CD14-positive monocyte (primary cell): ENCODE measurements at regions not wholly inside any gene's neighbourhood (a gene's known extent, or its start where the extent isn't known, plus 50 kb on each side); places are given as distances from the start of the nearest gene placed in this dataset.

ENCODE experiments used
- DNase-seq, 3 donors: peaks; one replicate each; pipeline ENCODE4 v3.0.0-alpha.2; 2011 to 2022
- H2AFZ ChIP-seq: 2 replicates; pipeline ENCODE4 v1.6.0; 2012; ENCODE audit warnings: mild to moderate bottlenecking, low read depth, low read length, inconsistent platforms; ENCODE audit not compliant: insufficient read depth, poor library complexity, severe bottlenecking
- H3K27ac ChIP-seq, 2 donors: 1 replicate in 1 of 2; 2 replicates in 1 of 2; pipeline ENCODE4 v1.5.1; 2012 to 2013; ENCODE audit warnings: low read length in 2 of 2, control low read depth in 1 of 2, inconsistent platforms in 1 of 2, low read depth in 1 of 2, mild to moderate bottlenecking in 1 of 2
- H3K27me3 ChIP-seq, 2 donors: one replicate each; pipeline versions ENCODE4 v1.6.0 to v1.6.1; 2011 to 2013; ENCODE audit warnings: low read length in 2 of 2; ENCODE audit not compliant: control insufficient read depth in 2 of 2, insufficient read depth in 2 of 2
- H3K36me3 ChIP-seq, 2 donors: replicated peaks in 1 of 2; 1 replicate in 1 of 2; 2 replicates in 1 of 2; pipeline versions ENCODE4 v1.5.1 to v1.6.1; 2012 to 2013; ENCODE audit warnings: low read length in 2 of 2, control low read depth in 1 of 2, inconsistent platforms in 1 of 2, mild to moderate bottlenecking in 1 of 2; ENCODE audit not compliant: insufficient read depth in 2 of 2, control insufficient read depth in 1 of 2
- H3K4me1 ChIP-seq, 2 donors: 1 replicate in 1 of 2; 2 replicates in 1 of 2; pipeline versions ENCODE4 v1.5.1 to v1.6.1; 2012 to 2013; ENCODE audit warnings: low read length in 2 of 2, control low read depth in 1 of 2, inconsistent platforms in 1 of 2, mild to moderate bottlenecking in 1 of 2, moderate library complexity in 1 of 2; ENCODE audit not compliant: insufficient read depth in 2 of 2, control insufficient read depth in 1 of 2
- H3K4me2 ChIP-seq: replicated peaks from 2 replicates; pipeline ENCODE3; 2012; ENCODE audit warnings: low read length, moderate library complexity, mild to moderate bottlenecking; ENCODE audit not compliant: poor library complexity, severe bottlenecking; ENCODE audit errors: extremely low read depth
- H3K4me3 ChIP-seq, 3 experiments: fragments of 200-600 bp in 1 of 3; sonication (generic) in 1 of 3; replicated peaks in 1 of 3; 1 replicate in 2 of 3; 2 replicates in 1 of 3; pipeline ENCODE4 v1.5.1; 2011 to 2013; ENCODE audit warnings: low read length in 3 of 3, mild to moderate bottlenecking in 3 of 3, control low read depth in 2 of 3, low read depth in 2 of 3, inconsistent platforms in 1 of 3, moderate library complexity in 1 of 3
- H3K79me2 ChIP-seq: 2 replicates; pipeline ENCODE4 v1.6.0; 2012; ENCODE audit warnings: mild to moderate bottlenecking, control low read depth, inconsistent platforms, low read length, moderate library complexity; ENCODE audit not compliant: insufficient read depth
- H3K9ac ChIP-seq: 2 replicates; pipeline ENCODE4 v1.6.0; 2017; ENCODE audit warnings: low read length, mild to moderate bottlenecking; ENCODE audit not compliant: insufficient read depth, poor library complexity, severe bottlenecking
- H3K9me3 ChIP-seq, 2 donors: replicated peaks in 1 of 2; 1 replicate in 1 of 2; 2 replicates in 1 of 2; pipeline versions ENCODE4 v1.5.1 to v1.6.1; 2012 to 2013; ENCODE audit warnings: low read length in 2 of 2, control low read depth in 1 of 2; ENCODE audit not compliant: control insufficient read depth in 1 of 2, insufficient read depth in 1 of 2
- H4K20me1 ChIP-seq: 2 replicates; pipeline ENCODE4 v1.6.0; 2012; ENCODE audit warnings: mild to moderate bottlenecking, low read length, control low read depth, moderate library complexity; ENCODE audit not compliant: insufficient read depth
- H3K27ac Mint-ChIP-seq, 7 donors: one replicate each; pipeline ENCODE4 v1.8.0; 2020; ENCODE audit warnings: mild to moderate bottlenecking in 7 of 7, mixed read lengths in 7 of 7, moderate library complexity in 6 of 7, inconsistent platforms in 2 of 7
- H3K27me3 Mint-ChIP-seq, 3 donors: one replicate each; pipeline ENCODE4 v1.8.0; 2021 to 2022; ENCODE audit warnings: low read depth in 3 of 3, mild to moderate bottlenecking in 3 of 3, mixed read lengths in 3 of 3, moderate library complexity in 3 of 3, inconsistent platforms in 1 of 3
- H3K36me3 Mint-ChIP-seq, 2 donors: one replicate each; pipeline ENCODE4 v1.8.0; 2020; ENCODE audit warnings: mixed read lengths in 2 of 2, inconsistent platforms in 1 of 2, mild to moderate bottlenecking in 1 of 2
- H3K4me1 Mint-ChIP-seq: one replicate; pipeline ENCODE4 v1.8.0; 2020; ENCODE audit warnings: mild to moderate bottlenecking, mixed read lengths
- H3K4me3 Mint-ChIP-seq, 2 donors: one replicate each; pipeline ENCODE4 v1.8.0; 2020; ENCODE audit warnings: mild to moderate bottlenecking in 2 of 2, mixed read lengths in 2 of 2, moderate library complexity in 1 of 2
- H3K9me3 Mint-ChIP-seq, 7 donors: one replicate each; pipeline ENCODE4 v1.8.0; 2020 to 2022; ENCODE audit warnings: mixed read lengths in 7 of 7, mild to moderate bottlenecking in 6 of 7, moderate library complexity in 6 of 7, inconsistent platforms in 2 of 7
- CTCF ChIP-seq: fragments of 200-600 bp; IDR thresholded peaks from one replicate; pipeline ENCODE4 v1.8.0; 2022; ENCODE audit warnings: antibody characterized with exemption, mild to moderate bottlenecking
- WGBS: methylation state at CpG from one replicate; pipeline ENCODE4 v1.1.5; 2013; ENCODE audit warnings: missing lambda C conversion rate; ENCODE audit not compliant: insufficient coverage; 5-methylcytosine and 5-hydroxymethylcytosine counted together
- intact Hi-C, 2 donors: fragments of 100-400 bp; cut with micrococcal nuclease; formaldehyde crosslinking; loops; one replicate each; pipeline versions ENCODE4 v1.15.0 to v1.15.1; 2023

GRCh38 chr2:5986801-5987787 lies 294.9 kb downstream of the SOX11 start:
- Histone ChIP-seq H4K20me1 (no peaks in the 10 kb centered on the region), H3K27ac (no peak overlapping the region), H3K4me3 (no peak overlapping the region), H3K9ac (no peak overlapping the region), H2AFZ (no peak overlapping the region), H3K27me3 (no peaks in the 10 kb centered on the region), H3K4me1 (no peaks in the 10 kb centered on the region), H3K4me2 (no peak overlapping the region), H3K36me3 (no peaks in the 10 kb centered on the region), H3K79me2 (no peaks in the 10 kb centered on the region), H3K9me3 (peaks cover 0 to 5% of the 10 kb centered on the region in 2 donors)
- no peak for TF ChIP-seq CTCF
- 84% methylated on average over 4 of the region's 12 CpGs for WGBS
- intact Hi-C loops: no loop called here
- no peaks in the 10 kb centered on the region for H3K36me3 Mint-ChIP-seq
- H3K9me3 Mint-ChIP-seq: peaks cover 0 to 5% (median 2%) of the 10 kb centered on the region in 7 donors
- no peak for DNase-seq
- no peaks in the 10 kb centered on the region for H3K4me1 Mint-ChIP-seq
- no peak overlapping the region for H3K4me3 Mint-ChIP-seq
- no peak overlapping the region for H3K27ac Mint-ChIP-seq
- no peaks in the 10 kb centered on the region for H3K27me3 Mint-ChIP-seq

- H3K27ac Mint-ChIP-seq: no peak overlapping the region
- H3K4me1 ChIP-seq: no peaks in the 10 kb centered on the region
- no peaks in the 10 kb centered on the region for H3K36me3 Mint-ChIP-seq
- no peak for TF ChIP-seq CTCF
- no peaks in the 10 kb centered on the region for H3K27me3 Mint-ChIP-seq
- H3K4me2 ChIP-seq: no peak overlapping the region
- no peaks in the 10 kb centered on the region for H3K4me1 Mint-ChIP-seq
- H3K27me3 ChIP-seq: no peaks in the 10 kb centered on the region
- no peak overlapping the region for H3K4me3 Mint-ChIP-seq
- intact Hi-C loops: no loop called here
- DNase-seq: no peak
- WGBS: 100% methylated on average over 1 of the region's 3 CpGs
- H4K20me1 ChIP-seq: no peaks in the 10 kb centered on the region
- no peak overlapping the region for H3K4me3 ChIP-seq
- H3K79me2 ChIP-seq: no peaks in the 10 kb centered on the region
- no peaks in the 10 kb centered on the region for H3K36me3 ChIP-seq
- H2AFZ ChIP-seq: no peak overlapping the region
- peaks cover 0 to 5% of the 10 kb centered on the region in 2 donors for H3K9me3 ChIP-seq
- H3K9ac ChIP-seq: no peak overlapping the region
- H3K9me3 Mint-ChIP-seq: peaks cover 0 to 6% (median 2%) of the 10 kb centered on the region in 7 donors
- no peak overlapping the region for H3K27ac ChIP-seq
These were observed 295.9 kb downstream of the SOX11 start for GRCh38 chr2:5988120-5988519.
